Stimulated activated naive CD8-positive, alpha-beta T cell treated with anti-CD3 and anti-CD28 coated beads, Interleukin-15, amount 100 ng/mL, for 72 hours (primary cell): ENCODE measurements at regions not wholly inside any gene's neighbourhood (a gene's known extent, or its start where the extent isn't known, plus 50 kb on each side); places are given as distances from the start of the nearest gene placed in this dataset.

ENCODE experiments used
- ATAC-seq: fragments of 150-1000 bp; cut with Tn5 transposase; 2 replicates; pipeline ENCODE4 v1.10.0; 2021; ENCODE audit warnings: mild to moderate bottlenecking, moderate library complexity
- DNase-seq, 2 donors: peaks; one replicate each; pipeline ENCODE4 v3.0.0; 2021 to 2022
- H3K27ac Mint-ChIP-seq, 2 donors: one replicate each; pipeline ENCODE4 v1.8.0; 2022; ENCODE audit warnings: mild to moderate bottlenecking in 2 of 2, mixed read lengths in 2 of 2, moderate library complexity in 2 of 2
- H3K27me3 Mint-ChIP-seq: one replicate; pipeline ENCODE4 v1.8.0; 2022; ENCODE audit warnings: mixed read lengths
- H3K4me1 Mint-ChIP-seq: one replicate; pipeline ENCODE4 v1.8.0; 2022; ENCODE audit warnings: mild to moderate bottlenecking, mixed read lengths
- H3K4me3 Mint-ChIP-seq, 2 donors: one replicate each; pipeline ENCODE4 v1.8.0; 2022; ENCODE audit warnings: mild to moderate bottlenecking in 2 of 2, mixed read lengths in 2 of 2, moderate library complexity in 1 of 2
- H3K9me3 Mint-ChIP-seq, 2 donors: one replicate each; pipeline ENCODE4 v1.8.0; 2022; ENCODE audit warnings: mixed read lengths in 2 of 2

- no peak overlapping the region for H3K4me3 Mint-ChIP-seq
- H3K27me3 Mint-ChIP-seq: no peaks in the 10 kb centered on the region
- H3K9me3 Mint-ChIP-seq: peaks cover 0 to 16% of the 10 kb centered on the region in 2 donors
- DNase-seq (no peak), ATAC-seq (no peak)
- no peaks in the 10 kb centered on the region for H3K4me1 Mint-ChIP-seq
- no peak overlapping the region for H3K27ac Mint-ChIP-seq
Measured at GRCh38 chr10:24793648-24794379, 70.1 kb upstream of the ARHGAP21 start.

- DNase-seq: no peak
- no peaks in the 10 kb centered on the region for H3K27me3 Mint-ChIP-seq
- no peak for ATAC-seq
- H3K27ac Mint-ChIP-seq: peak overlapping the region in 1 of 2 donors; percentile 10
- no peaks in the 10 kb centered on the region for H3K4me1 Mint-ChIP-seq
- H3K9me3 Mint-ChIP-seq: peaks cover 0 to 16% of the 10 kb centered on the region in 2 donors
- H3K4me3 Mint-ChIP-seq: no peak overlapping the region
Measured at GRCh38 chr10:24792638-24793037, 69.0 kb upstream of the ARHGAP21 start.

- Mint-ChIP-seq H3K4me3 (no peak overlapping the region), H3K27ac (no peak overlapping the region), H3K9me3 (peaks cover 0 to 16% of the 10 kb centered on the region in 2 donors), H3K27me3 (no peaks in the 10 kb centered on the region), H3K4me1 (no peaks in the 10 kb centered on the region)
- ATAC-seq: no peak
- no peak for DNase-seq
Measured at GRCh38 chr10:24791084-24791726, 67.5 kb upstream of the ARHGAP21 start.

- DNase-seq (no peak), ATAC-seq (no peak)
- H3K4me3 Mint-ChIP-seq: no peak overlapping the region
- H3K4me1 Mint-ChIP-seq: no peaks in the 10 kb centered on the region
- H3K27me3 Mint-ChIP-seq: no peaks in the 10 kb centered on the region
- H3K9me3 Mint-ChIP-seq: peaks cover 0 to 16% of the 10 kb centered on the region in 2 donors
- H3K27ac Mint-ChIP-seq: no peak overlapping the region
Measured at GRCh38 chr10:24790599-24790998, 66.9 kb upstream of the ARHGAP21 start.

GRCh38 chr10:24790073-24790472 is 66.4 kb upstream of the ARHGAP21 start:
- no peak overlapping the region for H3K27ac Mint-ChIP-seq
- no peaks in the 10 kb centered on the region for H3K4me1 Mint-ChIP-seq
- DNase-seq (no peak), ATAC-seq (no peak)
- H3K9me3 Mint-ChIP-seq: peaks cover 0 to 16% of the 10 kb centered on the region in 2 donors
- H3K4me3 Mint-ChIP-seq: no peak overlapping the region
- H3K27me3 Mint-ChIP-seq: no peaks in the 10 kb centered on the region

GRCh38 chr10:24784923-24785322 is 61.2 kb upstream of the ARHGAP21 start:
- no peak for DNase-seq
- no peaks in the 10 kb centered on the region for H3K27me3 Mint-ChIP-seq
- no peaks in the 10 kb centered on the region for H3K4me1 Mint-ChIP-seq
- H3K4me3 Mint-ChIP-seq: no peak overlapping the region
- H3K9me3 Mint-ChIP-seq: peaks cover 0 to 7% of the 10 kb centered on the region in 2 donors
- ATAC-seq: no peak
- H3K27ac Mint-ChIP-seq: no peak overlapping the region

GRCh38 chr10:24784061-24784460 is 60.4 kb upstream of the ARHGAP21 start:
- DNase-seq (no peak), ATAC-seq (no peak)
- Mint-ChIP-seq H3K4me1 (no peaks in the 10 kb centered on the region), H3K9me3 (peaks cover 0 to 7% of the 10 kb centered on the region in 2 donors), H3K27ac (no peak overlapping the region), H3K4me3 (no peak overlapping the region), H3K27me3 (no peaks in the 10 kb centered on the region)

GRCh38 chr10:24783504-24783903 is 59.8 kb upstream of the ARHGAP21 start:
- ATAC-seq (no peak), DNase-seq (no peak)
- H3K4me1 Mint-ChIP-seq: no peaks in the 10 kb centered on the region
- no peaks in the 10 kb centered on the region for H3K27me3 Mint-ChIP-seq
- H3K4me3 Mint-ChIP-seq: no peak overlapping the region
- no peak overlapping the region for H3K27ac Mint-ChIP-seq
- peaks cover 0 to 7% of the 10 kb centered on the region in 2 donors for H3K9me3 Mint-ChIP-seq

- peaks cover 12% of the 10 kb centered on the region for H3K4me1 Mint-ChIP-seq
- H3K4me3 Mint-ChIP-seq: no peak overlapping the region
- no peaks in the 10 kb centered on the region for H3K27me3 Mint-ChIP-seq
- DNase-seq (no peak), ATAC-seq (no peak)
- H3K27ac Mint-ChIP-seq: no peak overlapping the region
- H3K9me3 Mint-ChIP-seq: peaks cover 0 to 7% of the 10 kb centered on the region in 2 donors
Measured at GRCh38 chr10:24779737-24780136, 56.0 kb upstream of the ARHGAP21 start.

GRCh38 chr10:24778298-24778697 is 54.6 kb upstream of the ARHGAP21 start:
- Mint-ChIP-seq H3K27me3 (no peaks in the 10 kb centered on the region), H3K4me1 (peaks cover 12% of the 10 kb centered on the region), H3K27ac (no peak overlapping the region), H3K9me3 (peaks cover 0 to 7% of the 10 kb centered on the region in 2 donors), H3K4me3 (no peak overlapping the region)
- ATAC-seq (no peak), DNase-seq (no peak)

- DNase-seq (no peak), ATAC-seq (no peak)
- peaks cover 12% of the 10 kb centered on the region for H3K4me1 Mint-ChIP-seq
- H3K27ac Mint-ChIP-seq: no peak overlapping the region
- no peaks in the 10 kb centered on the region for H3K27me3 Mint-ChIP-seq
- H3K4me3 Mint-ChIP-seq: no peak overlapping the region
- H3K9me3 Mint-ChIP-seq: no peaks in the 10 kb centered on the region
Measured at GRCh38 chr10:24777196-24777595, 53.5 kb upstream of the ARHGAP21 start.

GRCh38 chr10:24773939-24774589 is 50.4 kb upstream of the ARHGAP21 start:
- Mint-ChIP-seq H3K27ac (no peak overlapping the region), H3K9me3 (no peaks in the 10 kb centered on the region), H3K4me1 (peaks cover 12% of the 10 kb centered on the region), H3K4me3 (no peak overlapping the region), H3K27me3 (no peaks in the 10 kb centered on the region)
- DNase-seq (no peak), ATAC-seq (no peak)
